GM12872 (cell line): ENCODE measurements at regions not wholly inside any gene's neighbourhood (a gene's known extent, or its start where the extent isn't known, plus 50 kb on each side); places are given as distances from the start of the nearest gene placed in this dataset.

Experiments
- CTCF ChIP-seq: IDR thresholded peaks from 3 replicates; pipeline ENCODE4 v1.5.1; 2011; ENCODE audit warnings: low read depth, mild to moderate bottlenecking, low read length, moderate library complexity; ENCODE audit not compliant: insufficient read depth

GRCh38 chr14:98278800-98279199, 993.2 kb downstream of the BCL11B start:
- TF ChIP-seq CTCF, result no peak

- no peak for TF ChIP-seq CTCF
Measured at GRCh38 chr14:98280436-98280835, 991.6 kb downstream of the BCL11B start.

GRCh38 chr14:98288825-98289224, 983.2 kb downstream of the BCL11B start:
- TF ChIP-seq CTCF, result no peak

- no peak for TF ChIP-seq CTCF
Measured at GRCh38 chr14:98290596-98290995, 981.4 kb downstream of the BCL11B start.

- no peak for TF ChIP-seq CTCF
Measured at GRCh38 chr14:98292191-98292590, 979.8 kb downstream of the BCL11B start.

- TF ChIP-seq CTCF, result no peak
Measured at GRCh38 chr14:98293576-98293975, 978.4 kb downstream of the BCL11B start.

- no peak for TF ChIP-seq CTCF
Measured at GRCh38 chr14:98296895-98297294, 975.1 kb downstream of the BCL11B start.

GRCh38 chr14:98297567-98297966, 974.4 kb downstream of the BCL11B start:
- no peak for TF ChIP-seq CTCF
